HCT116 (cell line): ENCODE measurements at regions not wholly inside any gene's neighbourhood (a gene's known extent, or its start where the extent isn't known, plus 50 kb on each side); places are given as distances from the start of the nearest gene placed in this dataset.

Source experiments
- ATAC-seq: fragments of 200-7000 bp; cut with Tn5 transposase; 2 replicates; pipeline ENCODE4 v1.9.1; 2020; ENCODE audit warnings: mild to moderate bottlenecking, moderate library complexity
- BruUV-seq: library from RNA; stranded (reverse); fragments of 400-500 nt; replicated peaks from 2 replicates; lab custom pipeline; 2021; lab: Mats Ljungman, UMichigan
- CTCF ChIA-PET: fragments of 300-600 bp; sonication (Branson Sonifier 250); formaldehyde crosslinking; loops from one replicate; lab custom pipeline; 2021; ENCODE audit warnings: antibody characterized with exemption; lab: Charles Lee
- POLR2A ChIA-PET: fragments of 300-600, 350-600 bp; sonication (Branson Sonifier 250); formaldehyde crosslinking; loops from one replicate; lab custom pipeline; 2021; ENCODE audit warnings: antibody characterized with exemption; lab: Charles Lee
- RAD21 ChIA-PET, 2 experiments: fragments of 300-600 bp; sonication (Branson Sonifier 250); formaldehyde crosslinking; loops; one replicate each; lab custom pipeline; 2023; ENCODE audit warnings: low total read pairs in 2 of 2; ENCODE audit not compliant: uncharacterized antibody in 2 of 2, unreplicated experiment in 2 of 2, low non-redundant PET in 1 of 2; lab: Charles Lee
- DNase-seq: peaks from one replicate; pipeline ENCODE4 v3.0.0-alpha.2; 2010; ENCODE audit warnings: low read depth, low spot score
- H2AFZ ChIP-seq: fragments of 200-600 bp; shearing (Covaris generic), sonication (generic); 2 replicates; pipeline ENCODE4 v1.6.1; 2017; ENCODE audit warnings: low read depth, mixed run types, mixed read lengths, antibody characterized with exemption, low read length; ENCODE audit not compliant: poor library complexity, severe bottlenecking
- H3K27ac ChIP-seq: 2 replicates; pipeline ENCODE4 v1.5.1; 2012; ENCODE audit warnings: low read depth, low read length
- H3K27me3 ChIP-seq: fragments of 200-600 bp; sonication (generic); 2 replicates; pipeline ENCODE4 v1.6.1; 2016; ENCODE audit warnings: mixed run types, low read length, mixed read lengths; ENCODE audit not compliant: insufficient read depth
- H3K36me3 ChIP-seq, 2 experiments: fragments of 200-500 bp in 1 of 2; fragments of 200-600 bp in 1 of 2; sonication (Bioruptor generic) in 1 of 2; sonication (generic) in 1 of 2; 2 replicates each; pipeline versions ENCODE4 v1.5.1 to v1.6.1; 2014 to 2016; ENCODE audit warnings: low read length in 2 of 2, inconsistent platforms in 1 of 2, mixed read lengths in 1 of 2, mixed run types in 1 of 2; ENCODE audit not compliant: insufficient read depth in 2 of 2, control insufficient read depth in 1 of 2
- H3K4me1 ChIP-seq, 2 experiments: fragments of 200-600 bp in 1 of 2; sonication (generic) in 1 of 2; 2 replicates each; pipeline versions ENCODE4 v1.5.1 to v1.6.1; 2012 to 2017; ENCODE audit warnings: low read length in 2 of 2, inconsistent platforms in 1 of 2, mild to moderate bottlenecking in 1 of 2, mixed read lengths in 1 of 2, mixed run types in 1 of 2, moderate library complexity in 1 of 2; ENCODE audit not compliant: insufficient read depth in 2 of 2, control insufficient read depth in 1 of 2
- H3K4me2 ChIP-seq: fragments of 200-600 bp; sonication (generic); 2 replicates; pipeline ENCODE4 v1.6.1; 2017; ENCODE audit warnings: mixed run types, low read length, mixed read lengths
- H3K4me3 ChIP-seq, 2 experiments: fragments of 200-600 bp in 1 of 2; sonication (generic) in 1 of 2; replicated peaks in 1 of 2; 2 replicates each; pipeline ENCODE4 v1.5.1; 2011 to 2016; ENCODE audit warnings: low read length in 2 of 2, control low read depth in 1 of 2, low read depth in 1 of 2, mild to moderate bottlenecking in 1 of 2, mixed read lengths in 1 of 2, mixed run types in 1 of 2
- H3K79me2 ChIP-seq: fragments of 200-600 bp; sonication (generic); 2 replicates; pipeline ENCODE4 v1.6.1; 2017; ENCODE audit warnings: mild to moderate bottlenecking, mixed run types, low read length, moderate library complexity, mixed read lengths; ENCODE audit not compliant: insufficient read depth
- H3K9ac ChIP-seq: fragments of 200-600 bp; sonication (generic); 2 replicates; pipeline ENCODE4 v1.6.1; 2016; ENCODE audit warnings: low read length, mixed read lengths
- H3K9me2 ChIP-seq: fragments of 200-600 bp; sonication (generic), shearing (Covaris generic); 2 replicates; pipeline ENCODE4 v1.6.1; 2017; ENCODE audit warnings: mixed run types, mild to moderate bottlenecking, moderate library complexity; ENCODE audit not compliant: insufficient read depth
- H3K9me3 ChIP-seq, 2 experiments: fragments of 200-500 bp in 1 of 2; fragments of 200-600 bp in 1 of 2; sonication (Bioruptor generic) in 1 of 2; sonication (generic) in 1 of 2; 2 replicates each; pipeline ENCODE4 v1.6.1; 2014 to 2017; ENCODE audit warnings: low read length in 2 of 2, mixed read lengths in 2 of 2, inconsistent platforms in 1 of 2, low read depth in 1 of 2, mild to moderate bottlenecking in 1 of 2, mixed run types in 1 of 2, moderate library complexity in 1 of 2; ENCODE audit not compliant: control insufficient read depth in 1 of 2, insufficient read depth in 1 of 2
- H4K20me1 ChIP-seq: fragments of 200-600 bp; sonication (generic), shearing (Covaris generic); 2 replicates; pipeline ENCODE4 v1.6.1; 2017; ENCODE audit warnings: mixed run types, mild to moderate bottlenecking, moderate library complexity; ENCODE audit not compliant: insufficient read depth
- CBX3 ChIP-seq: IDR thresholded peaks from 2 replicates; pipeline ENCODE4 v1.6.1; 2012; ENCODE audit warnings: low read depth
- CEBPB ChIP-seq: IDR thresholded peaks from 2 replicates; pipeline ENCODE4 v1.6.1; 2012; ENCODE audit warnings: low read depth
- EGR1 ChIP-seq: IDR thresholded peaks from 2 replicates; pipeline ENCODE4 v1.6.1; 2012; ENCODE audit warnings: low read depth
- ELF1 ChIP-seq: IDR thresholded peaks from 2 replicates; pipeline ENCODE4 v1.6.1; 2012; ENCODE audit warnings: low read depth, borderline replicate concordance
- EZH2 ChIP-seq: fragments of 200-600 bp; sonication (generic); IDR thresholded peaks from 2 replicates; pipeline ENCODE4 v1.6.1; 2017; ENCODE audit warnings: antibody characterized with exemption, mixed run types
- EZH2phosphoT487 ChIP-seq: fragments of 200-600 bp; IDR thresholded peaks from 2 replicates; pipeline ENCODE4 v1.6.1; 2018; ENCODE audit warnings: antibody characterized with exemption, borderline replicate concordance
- FOSL1 ChIP-seq: IDR thresholded peaks from 2 replicates; pipeline ENCODE4 v1.6.1; 2012; ENCODE audit warnings: low read depth
- JUND ChIP-seq: IDR thresholded peaks from 2 replicates; pipeline ENCODE4 v1.6.1; 2012
- POLR2AphosphoS5 ChIP-seq: IDR thresholded peaks from 2 replicates; pipeline ENCODE4 v1.6.1; 2011; ENCODE audit warnings: mild to moderate bottlenecking, low read depth, low read length, moderate library complexity
- RAD21 ChIP-seq: IDR thresholded peaks from 2 replicates; pipeline ENCODE4 v1.6.1; 2012; ENCODE audit warnings: low read depth, mild to moderate bottlenecking
- SP1 ChIP-seq: IDR thresholded peaks from 2 replicates; pipeline ENCODE4 v1.6.1; 2012; ENCODE audit warnings: low read depth
- SRF ChIP-seq: IDR thresholded peaks from 2 replicates; pipeline ENCODE4 v1.6.1; 2012; ENCODE audit warnings: low read depth
- TCF7L2 ChIP-seq: IDR thresholded peaks from 2 replicates; pipeline ENCODE4 v1.7.0; 2011; ENCODE audit warnings: borderline replicate concordance, inconsistent platforms; ENCODE audit not compliant: insufficient read depth, insufficient read length; ENCODE audit errors: extremely low read depth
- ZFX ChIP-seq: fragments of 450-650 bp; IDR thresholded peaks from 2 replicates; pipeline ENCODE4 v1.6.1; 2017
- intact Hi-C: fragments of 100-400 bp; cut with micrococcal nuclease; formaldehyde crosslinking; loops from 2 replicates; pipeline ENCODE4 v1.10.0; 2022
- TF ChIP-seq, protein P1 (sequence below), 3 experiments: fragments of 200-600 bp in 1 of 3; sonication (generic) in 1 of 3; IDR thresholded peaks in 2 of 3; conservative IDR thresholded peaks in 1 of 3; 2 replicates each; pipeline ENCODE4 v1.5.1; 2012 to 2017; ENCODE audit warnings: low read depth in 2 of 3, low read length in 2 of 3, antibody characterized with exemption in 1 of 3, borderline replicate concordance in 1 of 3, control low read depth in 1 of 3, mild to moderate bottlenecking in 1 of 3, mixed read lengths in 1 of 3, mixed run types in 1 of 3, moderate library complexity in 1 of 3; ENCODE audit not compliant: insufficient read depth in 1 of 3
- TF ChIP-seq, protein P2 (sequence below): IDR thresholded peaks from 2 replicates; pipeline ENCODE4 v1.6.1; 2012
- TF ChIP-seq, protein P3 (sequence below): IDR thresholded peaks from 2 replicates; pipeline ENCODE4 v1.6.1; 2011; ENCODE audit warnings: mild to moderate bottlenecking, low read length, moderate library complexity; ENCODE audit not compliant: insufficient replicate concordance; ENCODE audit errors: extremely low read depth
- TF ChIP-seq, protein P4 (sequence below): IDR thresholded peaks from 2 replicates; pipeline ENCODE4 v1.6.1; 2012

DNA sequence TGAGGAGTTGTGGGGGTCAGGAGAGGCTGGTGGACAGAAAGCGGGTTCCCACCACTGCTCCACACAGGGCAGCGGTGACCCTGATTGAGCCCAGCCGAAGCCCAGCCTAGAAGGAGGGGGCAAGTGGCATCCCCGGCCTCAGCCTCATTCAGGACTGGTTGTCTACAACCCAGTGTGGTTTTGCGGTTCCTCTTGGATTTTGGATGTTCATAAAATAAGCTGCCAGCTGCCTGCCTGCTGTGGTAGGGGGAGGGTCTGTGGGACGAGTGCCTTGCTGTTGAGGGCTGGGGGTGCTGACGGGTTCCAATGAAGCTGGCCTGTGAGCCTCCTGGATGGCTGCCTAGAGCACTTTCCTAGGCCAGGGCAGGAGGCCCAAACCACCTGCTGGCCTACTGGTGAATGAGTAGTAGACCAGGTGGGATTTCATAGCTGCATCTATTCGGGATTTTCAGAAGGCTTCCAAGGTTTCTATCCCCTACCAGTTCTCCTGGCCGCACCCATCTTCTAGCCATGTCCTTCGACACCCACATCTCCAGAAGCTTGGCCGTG lies 102.4 kb downstream of the NDFIP1 start:
- DNase-seq (no peak), ATAC-seq (no peak)
- TF ChIP-seq RAD21 = no peak
- TF ChIP-seq FOSL1 = no peak
- TF ChIP-seq EZH2 = no peak
- TF ChIP-seq EZH2phosphoT487 = no peak
- TF ChIP-seq SP1 = no peak
- no peak for TF ChIP-seq TCF7L2
- TF ChIP-seq SRF = no peak
- no peak for TF ChIP-seq JUND
- no peak for TF ChIP-seq ZFX
- TF ChIP-seq ELF1 = no peak
- TF ChIP-seq CEBPB = no peak
- H3K79me2 ChIP-seq = no peaks in the 10 kb centered on the region
- no peak overlapping the region for H3K4me3 ChIP-seq
- H3K36me3 ChIP-seq = no peaks in the 10 kb centered on the region
- H3K27ac ChIP-seq = no peak overlapping the region
- POLR2A ChIA-PET = no interaction called here
- H2AFZ ChIP-seq = no peak overlapping the region
- peaks cover 8 to 9% of the 10 kb centered on the region in 2 experiments for H3K4me1 ChIP-seq
- H4K20me1 ChIP-seq = no peaks in the 10 kb centered on the region
- H3K9ac ChIP-seq = no peak overlapping the region
- no peaks in the 10 kb centered on the region for H3K9me2 ChIP-seq
- RAD21 ChIA-PET = no interaction called here
- no TSS peak for BruUV-seq
- H3K4me2 ChIP-seq = no peak overlapping the region
- H3K9me3 ChIP-seq = no peaks in the 10 kb centered on the region
- CTCF ChIA-PET = no interaction called here
- intact Hi-C loops = no loop called here
- no peaks in the 10 kb centered on the region for H3K27me3 ChIP-seq

DNA sequence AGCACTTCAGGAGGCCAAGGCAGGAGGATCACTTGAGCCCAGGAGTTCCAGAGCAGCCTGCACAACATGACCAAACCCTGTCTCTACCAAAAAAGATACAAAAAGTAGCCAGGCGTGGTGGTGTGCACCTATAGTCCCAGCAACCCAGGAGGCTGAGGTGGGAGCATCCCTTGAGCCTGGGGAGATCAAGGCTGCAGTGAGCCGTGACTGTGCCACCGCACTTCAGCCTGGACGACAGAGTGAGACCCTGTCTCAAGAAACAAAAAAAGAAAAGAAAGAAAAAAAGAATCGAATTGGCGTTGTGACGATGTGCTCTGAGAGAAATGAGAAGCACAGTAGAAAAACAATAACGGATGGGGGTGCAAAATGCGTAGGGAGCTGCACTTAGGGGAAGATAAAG lies 101.4 kb downstream of the NDFIP1 start:
- CTCF ChIA-PET = no interaction called here
- H3K36me3 ChIP-seq = no peaks in the 10 kb centered on the region
- no peak overlapping the region for H3K27ac ChIP-seq
- H3K4me2 ChIP-seq = no peak overlapping the region
- H3K9me2 ChIP-seq = no peaks in the 10 kb centered on the region
- ATAC-seq (no peak), DNase-seq (no peak)
- H3K4me1 ChIP-seq = peaks cover under 1% of the 10 kb centered on the region in 2 experiments; a peak in 2 of 4 replicates
- BruUV-seq = no TSS peak
- H3K9me3 ChIP-seq = no peaks in the 10 kb centered on the region
- H4K20me1 ChIP-seq = no peaks in the 10 kb centered on the region
- POLR2A ChIA-PET = no interaction called here
- H3K79me2 ChIP-seq = no peaks in the 10 kb centered on the region
- intact Hi-C loops = no loop called here
- no peak overlapping the region for H2AFZ ChIP-seq
- H3K9ac ChIP-seq = no peak overlapping the region
- H3K27me3 ChIP-seq = no peaks in the 10 kb centered on the region
- H3K4me3 ChIP-seq = no peak overlapping the region
- RAD21 ChIA-PET = no interaction called here
- TF ChIP-seq TCF7L2 (no peak), POLR2AphosphoS5 (no peak), SRF (no peak), EGR1 (no peak), ELF1 (no peak), RAD21 (no peak), EZH2 (no peak), CBX3 (no peak), SP1 (no peak), FOSL1 (no peak), EZH2phosphoT487 (no peak)
- TF ChIP-seq, protein P1, sequence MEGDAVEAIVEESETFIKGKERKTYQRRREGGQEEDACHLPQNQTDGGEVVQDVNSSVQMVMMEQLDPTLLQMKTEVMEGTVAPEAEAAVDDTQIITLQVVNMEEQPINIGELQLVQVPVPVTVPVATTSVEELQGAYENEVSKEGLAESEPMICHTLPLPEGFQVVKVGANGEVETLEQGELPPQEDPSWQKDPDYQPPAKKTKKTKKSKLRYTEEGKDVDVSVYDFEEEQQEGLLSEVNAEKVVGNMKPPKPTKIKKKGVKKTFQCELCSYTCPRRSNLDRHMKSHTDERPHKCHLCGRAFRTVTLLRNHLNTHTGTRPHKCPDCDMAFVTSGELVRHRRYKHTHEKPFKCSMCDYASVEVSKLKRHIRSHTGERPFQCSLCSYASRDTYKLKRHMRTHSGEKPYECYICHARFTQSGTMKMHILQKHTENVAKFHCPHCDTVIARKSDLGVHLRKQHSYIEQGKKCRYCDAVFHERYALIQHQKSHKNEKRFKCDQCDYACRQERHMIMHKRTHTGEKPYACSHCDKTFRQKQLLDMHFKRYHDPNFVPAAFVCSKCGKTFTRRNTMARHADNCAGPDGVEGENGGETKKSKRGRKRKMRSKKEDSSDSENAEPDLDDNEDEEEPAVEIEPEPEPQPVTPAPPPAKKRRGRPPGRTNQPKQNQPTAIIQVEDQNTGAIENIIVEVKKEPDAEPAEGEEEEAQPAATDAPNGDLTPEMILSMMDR (IDR thresholded peaks at IDR 0.05 in 2 of 3, conservative IDR thresholded peaks at IDR 0.05 in 1 of 3; ENCODE audit: borderline replicate concordance in 1 of 3, insufficient read depth in 1 of 3, low read depth in 2 of 3, low read length in 2 of 3) = no peak
- TF ChIP-seq, protein P2, sequence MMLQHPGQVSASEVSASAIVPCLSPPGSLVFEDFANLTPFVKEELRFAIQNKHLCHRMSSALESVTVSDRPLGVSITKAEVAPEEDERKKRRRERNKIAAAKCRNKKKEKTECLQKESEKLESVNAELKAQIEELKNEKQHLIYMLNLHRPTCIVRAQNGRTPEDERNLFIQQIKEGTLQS = no peak
- TF ChIP-seq, protein P3, sequence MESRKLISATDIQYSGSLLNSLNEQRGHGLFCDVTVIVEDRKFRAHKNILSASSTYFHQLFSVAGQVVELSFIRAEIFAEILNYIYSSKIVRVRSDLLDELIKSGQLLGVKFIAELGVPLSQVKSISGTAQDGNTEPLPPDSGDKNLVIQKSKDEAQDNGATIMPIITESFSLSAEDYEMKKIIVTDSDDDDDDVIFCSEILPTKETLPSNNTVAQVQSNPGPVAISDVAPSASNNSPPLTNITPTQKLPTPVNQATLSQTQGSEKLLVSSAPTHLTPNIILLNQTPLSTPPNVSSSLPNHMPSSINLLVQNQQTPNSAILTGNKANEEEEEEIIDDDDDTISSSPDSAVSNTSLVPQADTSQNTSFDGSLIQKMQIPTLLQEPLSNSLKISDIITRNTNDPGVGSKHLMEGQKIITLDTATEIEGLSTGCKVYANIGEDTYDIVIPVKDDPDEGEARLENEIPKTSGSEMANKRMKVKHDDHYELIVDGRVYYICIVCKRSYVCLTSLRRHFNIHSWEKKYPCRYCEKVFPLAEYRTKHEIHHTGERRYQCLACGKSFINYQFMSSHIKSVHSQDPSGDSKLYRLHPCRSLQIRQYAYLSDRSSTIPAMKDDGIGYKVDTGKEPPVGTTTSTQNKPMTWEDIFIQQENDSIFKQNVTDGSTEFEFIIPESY = no peak
- TF ChIP-seq, protein P4, sequence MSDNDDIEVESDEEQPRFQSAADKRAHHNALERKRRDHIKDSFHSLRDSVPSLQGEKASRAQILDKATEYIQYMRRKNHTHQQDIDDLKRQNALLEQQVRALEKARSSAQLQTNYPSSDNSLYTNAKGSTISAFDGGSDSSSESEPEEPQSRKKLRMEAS = no peak
